K562 (cell line): ENCODE measurements at regions not wholly inside any gene's neighbourhood (a gene's known extent, or its start where the extent isn't known, plus 50 kb on each side); places are given as distances from the start of the nearest gene placed in this dataset.

Experiments
- ATAC-seq: fragments of 200-7000 bp; cut with Tn5 transposase; 3 replicates; pipeline ENCODE4 v1.9.1; 2020; ENCODE audit warnings: moderate library complexity
- BruUV-seq: library from RNA; stranded (reverse); fragments of 400-500 nt; replicated peaks from 2 replicates; lab custom pipeline; 2021; lab: Mats Ljungman, UMichigan
- CTCF ChIA-PET: fragments of 300-600 bp; formaldehyde crosslinking; extraction: SDS; loops from one replicate; lab custom pipeline; 2021; ENCODE audit warnings: low intra/inter-chr PET ratio; lab: Yijun Ruan, JAX
- POLR2A ChIA-PET: fragments of 300-600, 350-650 bp; sonication (Branson Sonifier 250); formaldehyde crosslinking; extraction: SDS; loops from one replicate; lab custom pipeline; 2021; ENCODE audit warnings: antibody characterized with exemption, inconsistent platforms; lab: Yijun Ruan, JAX
- DNase-seq, 4 experiments: peaks; one replicate each; pipeline versions ENCODE4 v3.0.0 to v3.0.0-alpha.2; 2011 to 2018; ENCODE audit warnings: low spot score in 3 of 4, mixed read lengths in 3 of 4; ENCODE audit errors: extremely low read depth in 1 of 4
- FAIRE-seq: peaks from 2 replicates; lab custom pipeline; 2011; peaks lifted over from hg19 to GRCh38; lab: Jason Lieb, UNC
- H2AFZ ChIP-seq: 2 replicates; pipeline ENCODE4 v1.6.0; 2011; ENCODE audit warnings: low read depth, low read length, control low read depth, inconsistent platforms
- H3K27ac ChIP-seq: fragments of 200-600 bp; 3 replicates; pipeline ENCODE4 v1.8.0; 2011; ENCODE audit warnings: low read depth, mild to moderate bottlenecking, control low read depth, inconsistent platforms, low read length, moderate library complexity, mixed read lengths; ENCODE audit errors: extremely low read depth
- H3K27me3 ChIP-seq, 2 experiments: fragments of 300-600 bp in 1 of 2; 2 replicates in 1 of 2; 3 replicates in 1 of 2; pipeline versions ENCODE4 v1.6.0 to v1.8.0; 2011; ENCODE audit warnings: inconsistent platforms in 2 of 2, low read length in 2 of 2, mild to moderate bottlenecking in 1 of 2, mixed read lengths in 1 of 2, moderate library complexity in 1 of 2; ENCODE audit not compliant: control insufficient read depth in 2 of 2, insufficient read depth in 2 of 2
- H3K36me3 ChIP-seq: fragments of 300-600 bp; 3 replicates; pipeline ENCODE4 v1.8.0; 2011; ENCODE audit warnings: mild to moderate bottlenecking, low read length, inconsistent platforms; ENCODE audit not compliant: control insufficient read depth, insufficient read depth
- H3K4me1 ChIP-seq, 2 experiments: fragments of 200-600 bp in 1 of 2; replicated peaks in 1 of 2; 2 replicates in 1 of 2; 3 replicates in 1 of 2; pipeline versions ENCODE4 v1.5.1 to v1.8.0; 2011; ENCODE audit warnings: inconsistent platforms in 2 of 2, low read length in 2 of 2, mild to moderate bottlenecking in 1 of 2, mixed read lengths in 1 of 2, moderate library complexity in 1 of 2; ENCODE audit not compliant: control insufficient read depth in 2 of 2, insufficient read depth in 2 of 2
- H3K4me2 ChIP-seq: 2 replicates; pipeline ENCODE4 v1.6.1; 2011; ENCODE audit warnings: low read length, control low read depth, inconsistent platforms, mixed read lengths; ENCODE audit not compliant: insufficient read depth
- H3K4me3 ChIP-seq: fragments of 200-600 bp; sonication (generic), shearing (Covaris generic); 2 replicates; pipeline ENCODE4 v1.5.1; 2016; ENCODE audit warnings: control low read depth, inconsistent platforms
- H3K79me2 ChIP-seq: fragments of 200-600 bp; 3 replicates; pipeline ENCODE4 v1.8.0; 2011; ENCODE audit warnings: low read length, inconsistent platforms; ENCODE audit not compliant: control insufficient read depth, insufficient read depth
- H3K9ac ChIP-seq, 2 experiments: 2 replicates each; pipeline versions ENCODE4 v1.6.0 to v1.6.1; 2011; ENCODE audit warnings: low read depth in 2 of 2, low read length in 2 of 2, control low read depth in 1 of 2, inconsistent platforms in 1 of 2, mild to moderate bottlenecking in 1 of 2, mixed read lengths in 1 of 2; ENCODE audit not compliant: insufficient read depth in 1 of 2
- H3K9me1 ChIP-seq: one replicate; pipeline ENCODE4 v1.6.0; 2011; ENCODE audit warnings: inconsistent platforms, mild to moderate bottlenecking, low read length, moderate library complexity; ENCODE audit not compliant: control insufficient read depth, insufficient read depth
- H3K9me3 ChIP-seq: replicated peaks from 2 replicates; pipeline ENCODE4 v1.5.1; 2011; ENCODE audit warnings: low read depth, low read length, inconsistent platforms; ENCODE audit not compliant: control insufficient read depth, insufficient read depth
- H4K20me1 ChIP-seq: replicated peaks from 2 replicates; pipeline ENCODE4 v1.6.1; 2011; ENCODE audit warnings: low read length, inconsistent platforms, mixed read lengths; ENCODE audit not compliant: control insufficient read depth, insufficient read depth
- CCNT2 ChIP-seq: IDR thresholded peaks from 2 replicates; pipeline ENCODE4 v1.6.1; 2011; ENCODE audit warnings: borderline replicate concordance, low read depth, mild to moderate bottlenecking, moderate library complexity, mixed read lengths, low read length; ENCODE audit not compliant: insufficient read length; ENCODE audit errors: extremely low read depth
- CEBPG ChIP-seq, 3 experiments: fragments of 200-800 bp in 1 of 3; sonication (Bioruptor generic) in 1 of 3; sonication (generic) in 1 of 3; formaldehyde crosslinking in 1 of 3; IDR thresholded peaks in 2 of 3; conservative IDR thresholded peaks in 1 of 3; 2 replicates each; pipeline versions ENCODE4 v1.6.1 to v1.8.0; 2016 to 2022; ENCODE audit warnings: missing compliant biosample characterization in 2 of 3, missing genetic modification characterization in 2 of 3, mild to moderate bottlenecking in 1 of 3, missing genetic modification reagents in 1 of 3
- DMBX1 ChIP-seq: fragments of 250-450 bp; sonication (Bioruptor Pico); IDR thresholded peaks from 2 replicates; pipeline ENCODE4 v1.8.0; 2022; ENCODE audit warnings: inconsistent platforms, mild to moderate bottlenecking, moderate library complexity, borderline replicate concordance
- EWSR1 ChIP-seq: fragments of 450-650 bp; IDR thresholded peaks from 2 replicates; pipeline ENCODE4 v1.6.1; 2018; ENCODE audit warnings: borderline replicate concordance, mild to moderate bottlenecking, low read depth, moderate library complexity; ENCODE audit not compliant: partially characterized antibody
- FOS ChIP-seq: IDR thresholded peaks from 3 replicates; pipeline ENCODE4 v1.6.1; 2011; ENCODE audit not compliant: insufficient read length; ENCODE audit errors: extremely low read depth
- FUS ChIP-seq: fragments of 200-400 bp; formaldehyde crosslinking; optimal IDR thresholded peaks from 2 replicates; pipeline ENCODE3; 2017; ENCODE audit warnings: low read depth, low read length
- GABPB1 ChIP-seq: sonication (generic); formaldehyde crosslinking; IDR thresholded peaks from 2 replicates; pipeline ENCODE4 v1.8.0; 2022; ENCODE audit warnings: mild to moderate bottlenecking, missing genetic modification reagents
- KAT8 ChIP-seq: fragments of 450-650 bp; IDR thresholded peaks from 2 replicates; pipeline ENCODE4 v1.6.1; 2016; ENCODE audit warnings: low read depth, mild to moderate bottlenecking
- MTF1 ChIP-seq: fragments of 250-450 bp; sonication (Bioruptor Pico); IDR thresholded peaks from 2 replicates; pipeline ENCODE4 v1.9.0; 2021; ENCODE audit warnings: moderate library complexity, mild to moderate bottlenecking, inconsistent platforms, borderline replicate concordance
- NR0B1 ChIP-seq: fragments of 450-650 bp; IDR thresholded peaks from one replicate; pipeline ENCODE4 v1.6.1; 2018; ENCODE audit warnings: mild to moderate bottlenecking, moderate library complexity; ENCODE audit not compliant: partially characterized antibody
- RB1 ChIP-seq: fragments of 450-650 bp; IDR thresholded peaks from 2 replicates; pipeline ENCODE4 v1.6.1; 2017; ENCODE audit warnings: low read depth, mild to moderate bottlenecking
- SRSF7 ChIP-seq: fragments of 200-400 bp; formaldehyde crosslinking; optimal IDR thresholded peaks from 2 replicates; pipeline ENCODE3; 2017; ENCODE audit warnings: mild to moderate bottlenecking, low read depth, low read length
- TGIF2 ChIP-seq: sonication (generic); formaldehyde crosslinking; IDR thresholded peaks from 2 replicates; pipeline ENCODE4 v1.8.1; 2022; ENCODE audit warnings: mild to moderate bottlenecking, missing genetic modification reagents, moderate library complexity
- ZNF3 ChIP-seq: fragments of 250-450 bp; sonication (Bioruptor Pico); IDR thresholded peaks from 2 replicates; pipeline ENCODE4 v1.5.0; 2021; ENCODE audit warnings: mild to moderate bottlenecking, moderate library complexity
- WGBS: fragments of 100-300 bp; shearing (Covaris generic); methylation state at CpG from one replicate; pipeline ENCODE4 v1.1.6; 2016; ENCODE audit warnings: low coverage, mixed read lengths; ENCODE audit not compliant: insufficient coverage; ENCODE audit errors: missing lambda C conversion rate; 5-methylcytosine and 5-hydroxymethylcytosine counted together
- in situ Hi-C: fragments of 300-500 bp; cut with MboI; formaldehyde crosslinking; loops from 4 replicates; pipeline ENCODE4 v1.15.0; 2018; ENCODE audit warnings: inconsistent platforms, mixed read lengths
- intact Hi-C: fragments of 100-400 bp; cut with micrococcal nuclease; formaldehyde crosslinking; loops from 2 replicates; pipeline ENCODE4 v1.14.2; 2022
- TF ChIP-seq, protein P1 (sequence below): fragments of 150-350 bp; IDR thresholded peaks from 2 replicates; pipeline ENCODE4 v1.6.1; 2014; ENCODE audit warnings: low read depth, mild to moderate bottlenecking, low read length, borderline replicate concordance
- TF ChIP-seq, protein P2 (sequence below): fragments of 450-650 bp; IDR thresholded peaks from 2 replicates; pipeline ENCODE4 v1.6.1; 2016; ENCODE audit warnings: antibody characterized with exemption

- TF ChIP-seq CEBPG (CRISPR knock-in tag; IDR thresholded peaks at IDR 0.05) (no peak), CEBPG (tag; conservative IDR thresholded peaks at IDR 0.05 in 1 of 2, IDR thresholded peaks at IDR 0.05 in 1 of 2) (no peak), RB1 (no peak), MTF1 (no peak)
These were observed 1002.4 kb upstream of the SEMA6D start (continued) for GRCh38 chr15:46714950-46715349.

GRCh38 chr15:46723308-46723707 lies 994.0 kb upstream of the SEMA6D start:
- Histone ChIP-seq H3K27me3 (no peaks in the 10 kb centered on the region), H3K9me1 (no peaks in the 10 kb centered on the region), H3K4me1 (no peaks in the 10 kb centered on the region), H2AFZ (no peak overlapping the region), H3K9me3 (no peaks in the 10 kb centered on the region), H3K27ac (no peak overlapping the region), H3K9ac (no peak overlapping the region), H3K79me2 (no peaks in the 10 kb centered on the region), H3K4me3 (no peak overlapping the region), H3K4me2 (no peak overlapping the region), H4K20me1 (no peaks in the 10 kb centered on the region), H3K36me3 (no peaks in the 10 kb centered on the region)
- CTCF ChIA-PET: no interaction called here
- in situ Hi-C loops (no loop called here), intact Hi-C loops (no loop called here)
- 0% methylated on average over 2 of the region's 2 CpGs for WGBS
- no TSS peak for BruUV-seq
- FAIRE-seq (no peak), DNase-seq (no peak), ATAC-seq (no peak)
- POLR2A ChIA-PET: no interaction called here
- no peak for TF ChIP-seq EWSR1
- TF ChIP-seq NR0B1: no peak
- TF ChIP-seq, protein P1, sequence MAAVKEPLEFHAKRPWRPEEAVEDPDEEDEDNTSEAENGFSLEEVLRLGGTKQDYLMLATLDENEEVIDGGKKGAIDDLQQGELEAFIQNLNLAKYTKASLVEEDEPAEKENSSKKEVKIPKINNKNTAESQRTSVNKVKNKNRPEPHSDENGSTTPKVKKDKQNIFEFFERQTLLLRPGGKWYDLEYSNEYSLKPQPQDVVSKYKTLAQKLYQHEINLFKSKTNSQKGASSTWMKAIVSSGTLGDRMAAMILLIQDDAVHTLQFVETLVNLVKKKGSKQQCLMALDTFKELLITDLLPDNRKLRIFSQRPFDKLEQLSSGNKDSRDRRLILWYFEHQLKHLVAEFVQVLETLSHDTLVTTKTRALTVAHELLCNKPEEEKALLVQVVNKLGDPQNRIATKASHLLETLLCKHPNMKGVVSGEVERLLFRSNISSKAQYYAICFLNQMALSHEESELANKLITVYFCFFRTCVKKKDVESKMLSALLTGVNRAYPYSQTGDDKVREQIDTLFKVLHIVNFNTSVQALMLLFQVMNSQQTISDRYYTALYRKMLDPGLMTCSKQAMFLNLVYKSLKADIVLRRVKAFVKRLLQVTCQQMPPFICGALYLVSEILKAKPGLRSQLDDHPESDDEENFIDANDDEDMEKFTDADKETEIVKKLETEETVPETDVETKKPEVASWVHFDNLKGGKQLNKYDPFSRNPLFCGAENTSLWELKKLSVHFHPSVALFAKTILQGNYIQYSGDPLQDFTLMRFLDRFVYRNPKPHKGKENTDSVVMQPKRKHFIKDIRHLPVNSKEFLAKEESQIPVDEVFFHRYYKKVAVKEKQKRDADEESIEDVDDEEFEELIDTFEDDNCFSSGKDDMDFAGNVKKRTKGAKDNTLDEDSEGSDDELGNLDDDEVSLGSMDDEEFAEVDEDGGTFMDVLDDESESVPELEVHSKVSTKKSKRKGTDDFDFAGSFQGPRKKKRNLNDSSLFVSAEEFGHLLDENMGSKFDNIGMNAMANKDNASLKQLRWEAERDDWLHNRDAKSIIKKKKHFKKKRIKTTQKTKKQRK: no peak
- no peak for TF ChIP-seq DMBX1
- TF ChIP-seq KAT8: no peak
- TF ChIP-seq ZNF3 (CRISPR knock-in tag): no peak
- no peak for TF ChIP-seq FUS
- TF ChIP-seq SRSF7: no peak
- no peak for TF ChIP-seq CCNT2
- TF ChIP-seq, protein P2, sequence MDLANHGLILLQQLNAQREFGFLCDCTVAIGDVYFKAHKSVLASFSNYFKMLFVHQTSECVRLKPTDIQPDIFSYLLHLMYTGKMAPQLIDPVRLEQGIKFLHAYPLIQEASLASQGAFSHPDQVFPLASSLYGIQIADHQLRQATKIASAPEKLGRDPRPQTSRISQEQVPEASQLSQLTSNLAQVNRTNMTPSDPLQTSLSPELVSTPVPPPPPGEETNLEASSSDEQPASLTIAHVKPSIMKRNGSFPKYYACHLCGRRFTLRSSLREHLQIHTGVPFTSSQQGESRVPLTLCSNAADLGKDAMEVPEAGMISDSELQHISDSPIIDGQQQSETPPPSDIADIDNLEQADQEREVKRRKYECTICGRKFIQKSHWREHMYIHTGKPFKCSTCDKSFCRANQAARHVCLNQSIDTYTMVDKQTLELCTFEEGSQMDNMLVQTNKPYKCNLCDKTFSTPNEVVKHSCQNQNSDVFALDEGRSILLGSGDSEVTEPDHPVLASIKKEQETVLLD: no peak
- no peak for TF ChIP-seq GABPB1 (CRISPR knock-in tag)
- TF ChIP-seq TGIF2 (CRISPR knock-in tag): no peak
- no peak for TF ChIP-seq FOS
